ENCODE measurements at regions not wholly inside any gene's neighbourhood (a gene's known extent, or its start where the extent isn't known, plus 50 kb on each side); places are given as distances from the start of the nearest gene placed in this dataset.
A peak's percentile ranks its signal among the peaks of the same experiment; 100 is the strongest.

DNA sequence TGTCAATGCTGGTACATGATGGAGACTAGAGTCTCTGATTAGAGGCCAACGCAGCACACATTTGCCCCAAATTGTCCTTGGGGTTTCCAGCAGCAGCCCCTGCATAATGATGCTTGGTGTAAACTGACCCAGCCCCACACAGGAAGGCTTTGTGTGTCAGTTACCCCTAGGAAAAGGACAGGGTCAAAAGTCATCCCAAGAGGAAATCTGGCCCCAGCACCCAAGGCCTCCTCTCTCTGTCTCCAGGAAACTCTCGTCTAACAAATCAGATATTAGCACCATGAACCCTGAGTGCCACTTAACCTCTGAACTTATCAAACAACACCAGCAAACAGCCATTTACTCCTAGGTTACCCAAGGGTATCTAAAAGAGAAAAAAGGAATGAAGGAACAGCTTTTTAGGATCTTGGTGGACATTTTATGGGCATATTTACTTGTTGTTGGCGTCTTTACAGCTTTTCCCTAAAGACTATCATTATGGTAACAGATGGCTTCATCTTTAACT, 84.5 kb downstream of the PSMG1 start:
- intact Hi-C loops (cut with DNase I; ENCODE audit: low total_unique reads), result loop anchor here (10.0 kb wide), 1 partner anchor 104 kb away; no protein-coding TSS in a partner anchor
- Histone ChIP-seq H3K4me3 (no peak overlapping the region), H3K36me3 (no peaks in the 10 kb centered on the region), H3K4me1 (peaks cover 11 to 79% (median 42%) of the 10 kb centered on the region in 6 donors), H3K9me3 (no peaks in the 10 kb centered on the region), H3K27me3 (replicated peaks in 1 of 7) (no peaks in the 10 kb centered on the region), H3K27ac (peak overlapping the region; percentile 72 to 97 (median 90))
- no peak for DNase-seq
- 66 to 75% (median 68%) methylated on average over 3 of the region's 3 CpGs for WGBS, 5 donors
- no peak for TF ChIP-seq POLR2A (IDR thresholded peaks at IDR 0.05)
- TF ChIP-seq POLR2AphosphoS5 (IDR thresholded peaks at IDR 0.05), result peak in 1 of 3 donors; percentile 81

DNA sequence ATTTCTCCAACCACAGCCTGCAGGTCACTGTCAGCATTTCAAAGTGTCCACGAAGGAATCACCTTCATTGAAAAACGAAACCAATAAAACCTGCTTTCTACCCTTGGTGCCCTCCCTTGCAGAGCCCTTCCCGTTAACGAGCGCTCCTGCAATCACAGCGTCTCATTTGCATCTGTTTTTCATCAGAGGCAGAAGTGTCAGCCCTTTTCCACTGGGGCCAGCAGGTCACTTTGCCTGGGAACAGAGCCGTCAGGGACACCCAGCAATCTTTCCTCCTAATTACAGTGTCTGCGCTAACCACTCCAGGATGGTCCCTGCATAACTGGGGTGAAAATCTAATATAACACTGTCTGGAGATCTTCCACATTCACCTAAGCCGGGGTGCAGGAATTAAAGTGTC, 85.3 kb downstream of the PSMG1 start:
- Histone ChIP-seq H3K4me3 (no peak overlapping the region), H3K36me3 (no peaks in the 10 kb centered on the region), H3K27me3 (replicated peaks in 1 of 7) (no peaks in the 10 kb centered on the region), H3K9me3 (no peaks in the 10 kb centered on the region), H3K27ac (peak overlapping the region; percentile 72 to 97 (median 90)), H3K4me1 (peaks cover 11 to 79% (median 48%) of the 10 kb centered on the region in 6 donors)
- WGBS, 5 donors, result 69 to 81% (median 79%) methylated on average over 9 of the region's 9 CpGs
- intact Hi-C loops (cut with DNase I; ENCODE audit: low total_unique reads), result loop anchor here (10.0 kb wide), 1 partner anchor 103 kb away; no protein-coding TSS in a partner anchor
- TF ChIP-seq POLR2A (IDR thresholded peaks at IDR 0.05), result no peak
- TF ChIP-seq, protein P1, sequence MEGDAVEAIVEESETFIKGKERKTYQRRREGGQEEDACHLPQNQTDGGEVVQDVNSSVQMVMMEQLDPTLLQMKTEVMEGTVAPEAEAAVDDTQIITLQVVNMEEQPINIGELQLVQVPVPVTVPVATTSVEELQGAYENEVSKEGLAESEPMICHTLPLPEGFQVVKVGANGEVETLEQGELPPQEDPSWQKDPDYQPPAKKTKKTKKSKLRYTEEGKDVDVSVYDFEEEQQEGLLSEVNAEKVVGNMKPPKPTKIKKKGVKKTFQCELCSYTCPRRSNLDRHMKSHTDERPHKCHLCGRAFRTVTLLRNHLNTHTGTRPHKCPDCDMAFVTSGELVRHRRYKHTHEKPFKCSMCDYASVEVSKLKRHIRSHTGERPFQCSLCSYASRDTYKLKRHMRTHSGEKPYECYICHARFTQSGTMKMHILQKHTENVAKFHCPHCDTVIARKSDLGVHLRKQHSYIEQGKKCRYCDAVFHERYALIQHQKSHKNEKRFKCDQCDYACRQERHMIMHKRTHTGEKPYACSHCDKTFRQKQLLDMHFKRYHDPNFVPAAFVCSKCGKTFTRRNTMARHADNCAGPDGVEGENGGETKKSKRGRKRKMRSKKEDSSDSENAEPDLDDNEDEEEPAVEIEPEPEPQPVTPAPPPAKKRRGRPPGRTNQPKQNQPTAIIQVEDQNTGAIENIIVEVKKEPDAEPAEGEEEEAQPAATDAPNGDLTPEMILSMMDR (IDR thresholded peaks at IDR 0.05 in 8 of 11, conservative IDR thresholded peaks at IDR 0.05 in 3 of 11), result peak in 1 of 11 experiments; percentile 2
- DNase-seq, result peak; percentile 78

DNA sequence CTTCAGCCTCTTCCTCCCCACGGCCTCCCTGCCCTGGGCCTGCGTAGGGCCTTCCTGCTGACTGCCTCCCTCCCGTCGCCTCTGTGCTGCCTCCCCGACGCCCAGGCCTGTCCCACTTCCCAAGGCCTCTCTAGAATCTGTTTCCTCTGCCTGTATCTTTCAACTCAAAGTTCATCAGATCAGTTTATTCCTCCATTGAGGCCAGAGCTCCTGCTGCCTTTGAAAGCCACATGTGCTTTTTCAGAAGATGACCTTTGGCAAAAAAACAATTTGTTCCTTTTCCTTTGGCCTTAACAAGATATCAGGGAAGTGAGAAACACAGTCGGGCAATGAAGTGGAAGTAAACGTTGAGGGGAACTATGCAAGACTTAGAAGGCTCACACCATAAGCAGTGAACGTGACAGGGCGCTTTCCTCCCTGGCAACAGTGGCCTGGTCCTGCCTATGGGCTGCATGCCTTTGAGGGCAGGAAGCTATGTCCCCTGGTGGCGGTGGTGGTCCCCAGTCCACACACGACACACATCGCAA, 85.9 kb downstream of the PSMG1 start:
- no peak for TF ChIP-seq POLR2A (IDR thresholded peaks at IDR 0.05)
- peak; percentile 82 to 84 (median 83) for TF ChIP-seq POLR2AphosphoS5 (IDR thresholded peaks at IDR 0.05)
- TF ChIP-seq, protein P1 (IDR thresholded peaks at IDR 0.05 in 8 of 11, conservative IDR thresholded peaks at IDR 0.05 in 3 of 11), result peak in 1 of 11 experiments; percentile 32
- WGBS, 5 donors, result 44 to 57% (median 51%) methylated on average over 13 of the region's 13 CpGs
- Histone ChIP-seq H3K27me3 (replicated peaks in 1 of 7) (no peaks in the 10 kb centered on the region), H3K9me3 (no peaks in the 10 kb centered on the region), H3K4me3 (no peak overlapping the region), H3K36me3 (no peaks in the 10 kb centered on the region), H3K27ac (peak overlapping the region; percentile 72 to 97 (median 90)), H3K4me1 (peaks cover 11 to 85% (median 49%) of the 10 kb centered on the region in 6 donors)
- intact Hi-C loops (cut with DNase I; ENCODE audit: low total_unique reads), result loop anchor here (10.0 kb wide), 1 partner anchor 103 kb away; no protein-coding TSS in a partner anchor
- DNase-seq, result peak; percentile 89

DNA sequence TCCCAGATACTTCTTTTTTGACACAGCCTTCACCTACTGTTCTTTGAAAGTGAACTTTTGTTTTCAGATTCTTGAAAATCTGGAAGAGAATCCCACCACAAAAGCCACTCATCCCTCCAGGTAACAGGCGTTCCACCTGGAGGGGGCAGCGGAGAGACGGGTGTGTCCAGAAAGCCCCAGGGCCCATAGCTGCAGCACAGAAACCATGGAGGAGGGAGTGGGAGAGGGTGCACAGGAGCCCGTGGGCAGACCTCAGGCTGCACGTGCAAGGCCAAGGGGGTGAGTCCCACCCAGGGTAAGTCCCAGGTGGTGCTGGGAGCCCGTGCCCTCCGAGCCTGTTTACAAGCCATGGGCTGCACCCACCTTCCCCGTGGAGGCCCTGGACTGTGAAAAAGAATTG, 86.5 kb downstream of the PSMG1 start:
- Histone ChIP-seq H3K4me3 (no peak overlapping the region), H3K4me1 (peaks cover 11 to 85% (median 50%) of the 10 kb centered on the region in 6 donors), H3K9me3 (no peaks in the 10 kb centered on the region), H3K36me3 (no peaks in the 10 kb centered on the region), H3K27me3 (replicated peaks in 1 of 7) (no peaks in the 10 kb centered on the region), H3K27ac (peak overlapping the region; percentile 72 to 97 (median 90))
- no peak for TF ChIP-seq POLR2A (IDR thresholded peaks at IDR 0.05)
- 78 to 89% (median 82%) methylated on average over 8 of the region's 8 CpGs for WGBS, 5 donors
- intact Hi-C loops (cut with DNase I; ENCODE audit: low total_unique reads), result loop anchor here (10.0 kb wide), 1 partner anchor 102 kb away; no protein-coding TSS in a partner anchor
- no peak for DNase-seq

DNA sequence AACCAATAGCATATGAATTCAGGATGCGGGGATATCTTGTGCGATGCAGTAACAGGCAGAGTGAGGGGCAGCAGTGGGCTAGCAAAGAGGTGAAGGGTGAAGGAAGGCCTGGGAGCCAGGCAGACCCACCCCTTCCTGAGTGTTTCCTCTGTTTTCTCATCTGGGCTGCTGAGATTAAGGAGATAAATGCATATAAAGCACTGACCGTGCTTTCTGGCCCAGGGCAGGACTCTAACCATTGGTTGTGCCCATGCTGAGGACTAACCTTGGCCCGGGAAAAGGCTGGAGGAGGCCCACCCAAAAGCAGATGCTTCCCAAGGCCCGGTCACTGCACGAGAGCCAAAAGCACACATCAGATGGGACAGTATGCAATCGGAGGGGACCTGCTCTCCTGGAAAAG, 87.6 kb downstream of the PSMG1 start:
- no peaks in the 10 kb centered on the region for H3K36me3 ChIP-seq
- no peaks in the 10 kb centered on the region for H3K27me3 ChIP-seq (replicated peaks in 1 of 7)
- WGBS, 5 donors, result 47 to 59% (median 53%) methylated on average over 7 of the region's 7 CpGs
- peak overlapping the region; percentile 72 to 97 (median 90) for H3K27ac ChIP-seq
- no peak for DNase-seq
- peaks cover 11 to 93% (median 54%) of the 10 kb centered on the region in 6 donors for H3K4me1 ChIP-seq
- H3K4me3 ChIP-seq, result no peak overlapping the region
- peak in 2 of 3 donors; percentile 82 to 85 for TF ChIP-seq POLR2AphosphoS5 (IDR thresholded peaks at IDR 0.05)
- peak in 1 of 3 donors; percentile 46 for TF ChIP-seq POLR2A (IDR thresholded peaks at IDR 0.05)
- TF ChIP-seq, protein P1 (IDR thresholded peaks at IDR 0.05 in 8 of 11, conservative IDR thresholded peaks at IDR 0.05 in 3 of 11), result no peak
- no peaks in the 10 kb centered on the region for H3K9me3 ChIP-seq
- intact Hi-C loops (cut with DNase I; ENCODE audit: low total_unique reads), result loop anchor here (10.0 kb wide), 1 partner anchor 101 kb away; no protein-coding TSS in a partner anchor
